IMR-90 (cell line): ENCODE measurements at regions not wholly inside any gene's neighbourhood (a gene's known extent, or its start where the extent isn't known, plus 50 kb on each side); places are given as distances from the start of the nearest gene placed in this dataset.

ENCODE experiments used
- ATAC-seq: fragments of 200-7000 bp; cut with Tn5 transposase; 2 replicates; pipeline ENCODE4 v1.9.1; 2020; ENCODE audit warnings: low read depth, mild to moderate bottlenecking, moderate library complexity
- BruUV-seq: library from RNA; stranded (reverse); fragments of 400-500 nt; replicated peaks from 2 replicates; lab custom pipeline; 2021; lab: Mats Ljungman, UMichigan
- CTCF ChIA-PET: fragments of 300-600 bp; formaldehyde crosslinking; extraction: SDS; loops from one replicate; lab custom pipeline; 2021; ENCODE audit warnings: antibody characterized with exemption; lab: Yijun Ruan, JAX
- POLR2A ChIA-PET: fragments of 300-600 bp; sonication (Branson Sonifier 250); formaldehyde crosslinking; loops from one replicate; lab custom pipeline; 2022; ENCODE audit warnings: antibody characterized with exemption; ENCODE audit not compliant: unreplicated experiment; lab: Charles Lee
- DNase-seq: peaks from one replicate; pipeline ENCODE4 v3.0.0; 2013
- H2AFZ ChIP-seq: replicated peaks from 2 replicates; pipeline ENCODE3; 2013; ENCODE audit warnings: low read length, mild to moderate bottlenecking; ENCODE audit not compliant: poor library complexity
- H2AK5ac ChIP-seq: 2 replicates; pipeline ENCODE4 v1.6.1; 2013; ENCODE audit warnings: low read depth, low read length, inconsistent platforms
- H2AK9ac ChIP-seq: replicated peaks from 2 replicates; pipeline ENCODE3; 2013; ENCODE audit warnings: mild to moderate bottlenecking, low read depth, low read length, moderate library complexity; ENCODE audit not compliant: poor library complexity
- H2BK120ac ChIP-seq: 2 replicates; pipeline ENCODE4 v1.6.1; 2013; ENCODE audit warnings: low read depth, low read length, inconsistent platforms
- H2BK15ac ChIP-seq: 3 replicates; pipeline ENCODE4 v1.6.1; 2013; ENCODE audit warnings: low read depth, low read length, inconsistent platforms
- H2BK20ac ChIP-seq: 2 replicates; pipeline ENCODE4 v1.6.1; 2013; ENCODE audit warnings: low read depth, mild to moderate bottlenecking, inconsistent platforms, low read length, moderate library complexity
- H2BK5ac ChIP-seq: 2 replicates; pipeline ENCODE4 v1.6.1; 2013; ENCODE audit warnings: mild to moderate bottlenecking, low read depth, low read length, inconsistent platforms; ENCODE audit not compliant: poor library complexity, severe bottlenecking
- H3K14ac ChIP-seq: replicated peaks from 2 replicates; pipeline ENCODE4 v1.6.1; 2013; ENCODE audit warnings: low read depth, low read length, inconsistent platforms
- H3K18ac ChIP-seq: 2 replicates; pipeline ENCODE4 v1.6.1; 2013; ENCODE audit warnings: low read depth, low read length, control low read depth
- H3K23ac ChIP-seq: 2 replicates; pipeline ENCODE4 v1.6.1; 2013; ENCODE audit warnings: low read depth, low read length, inconsistent platforms
- H3K27ac ChIP-seq: 2 replicates; pipeline ENCODE4 v1.5.1; 2013; ENCODE audit warnings: mild to moderate bottlenecking, control low read depth, low read length; ENCODE audit not compliant: insufficient read depth
- H3K27me3 ChIP-seq: 2 replicates; pipeline ENCODE4 v1.6.1; 2013; ENCODE audit warnings: low read length; ENCODE audit not compliant: control insufficient read depth, insufficient read depth
- H3K36me3 ChIP-seq: 2 replicates; pipeline ENCODE4 v1.6.1; 2013; ENCODE audit warnings: low read length, mixed read lengths; ENCODE audit not compliant: control insufficient read depth, insufficient read depth
- H3K4ac ChIP-seq: 2 replicates; pipeline ENCODE4 v1.6.1; 2013; ENCODE audit warnings: low read depth, low read length, inconsistent platforms
- H3K4me1 ChIP-seq: 2 replicates; pipeline ENCODE4 v1.6.1; 2013; ENCODE audit warnings: low read length, mixed read lengths; ENCODE audit not compliant: control insufficient read depth, insufficient read depth
- H3K4me2 ChIP-seq: 2 replicates; pipeline ENCODE4 v1.6.1; 2013; ENCODE audit warnings: low read depth, mild to moderate bottlenecking, control low read depth, low read length, moderate library complexity
- H3K4me3 ChIP-seq: 2 replicates; pipeline ENCODE4 v1.5.1; 2013; ENCODE audit warnings: low read depth, mild to moderate bottlenecking, control low read depth, low read length, moderate library complexity; ENCODE audit not compliant: insufficient read depth
- H3K56ac ChIP-seq: 2 replicates; pipeline ENCODE4 v1.6.1; 2013; ENCODE audit warnings: low read length, inconsistent platforms; ENCODE audit not compliant: insufficient read depth; ENCODE audit errors: extremely low read depth
- H3K79me1 ChIP-seq, 2 experiments: 2 replicates each; pipeline ENCODE4 v1.6.1; 2013; ENCODE audit warnings: low read length in 2 of 2, inconsistent platforms in 1 of 2, low read depth in 1 of 2
- H3K9ac ChIP-seq: 2 replicates; pipeline ENCODE4 v1.6.1; 2013; ENCODE audit warnings: low read depth, low read length, control low read depth
- H3K9me1 ChIP-seq: 2 replicates; pipeline ENCODE4 v1.6.1; 2013; ENCODE audit warnings: low read length, inconsistent platforms; ENCODE audit not compliant: insufficient read depth
- H3K9me3 ChIP-seq: 2 replicates; pipeline ENCODE4 v1.6.1; 2013; ENCODE audit warnings: low read length; ENCODE audit not compliant: control insufficient read depth, insufficient read depth
- H4K20me1 ChIP-seq: 2 replicates; pipeline ENCODE4 v1.6.1; 2013; ENCODE audit warnings: low read length, inconsistent platforms; ENCODE audit not compliant: insufficient read depth
- H4K5ac ChIP-seq: 2 replicates; pipeline ENCODE4 v1.6.1; 2013; ENCODE audit warnings: mild to moderate bottlenecking, low read depth, low read length, control low read depth
- H4K8ac ChIP-seq, 2 experiments: 2 replicates each; pipeline ENCODE4 v1.6.1; 2013; ENCODE audit warnings: low read depth in 2 of 2, low read length in 2 of 2, control low read depth in 1 of 2, inconsistent platforms in 1 of 2
- H4K91ac ChIP-seq: 2 replicates; pipeline ENCODE4 v1.6.1; 2013; ENCODE audit warnings: low read depth, low read length, inconsistent platforms; ENCODE audit not compliant: insufficient read depth
- BHLHE40 ChIP-seq: fragments of 150-350 bp; IDR thresholded peaks from 2 replicates; pipeline ENCODE4 v1.6.1; 2016; ENCODE audit warnings: mild to moderate bottlenecking, low read depth, low read length
- CEBPB ChIP-seq: IDR thresholded peaks from 2 replicates; pipeline ENCODE4 v1.6.1; 2012; ENCODE audit warnings: low read depth, low read length, improper control_type of control experiment
- CTCF ChIP-seq: conservative IDR thresholded peaks from 2 replicates; pipeline ENCODE4 v1.5.1; 2012; ENCODE audit warnings: mild to moderate bottlenecking, low read depth, low read length, improper control_type of control experiment
- FOS ChIP-seq: fragments of 150-350 bp; IDR thresholded peaks from 2 replicates; pipeline ENCODE4 v1.6.1; 2016; ENCODE audit warnings: low read depth, low read length
- MAZ ChIP-seq: IDR thresholded peaks from 2 replicates; pipeline ENCODE4 v1.6.1; 2012; ENCODE audit warnings: low read depth, mild to moderate bottlenecking, low read length, improper control_type of control experiment, moderate library complexity, borderline replicate concordance
- MXI1 ChIP-seq: IDR thresholded peaks from 2 replicates; pipeline ENCODE4 v1.6.1; 2012; ENCODE audit warnings: low read depth, mild to moderate bottlenecking, low read length, moderate library complexity, borderline replicate concordance
- NFE2L2 ChIP-seq: fragments of 150-350 bp; IDR thresholded peaks from 2 replicates; pipeline ENCODE4 v1.6.1; 2016; ENCODE audit warnings: low read depth, mild to moderate bottlenecking, low read length
- RFX5 ChIP-seq: IDR thresholded peaks from 2 replicates; pipeline ENCODE4 v1.8.0; 2012; ENCODE audit warnings: low read depth, mild to moderate bottlenecking, low read length, moderate library complexity
- SMC3 ChIP-seq: fragments of 150-350 bp; IDR thresholded peaks from 2 replicates; pipeline ENCODE4 v1.6.1; 2016; ENCODE audit warnings: low read depth, mild to moderate bottlenecking, antibody characterized with exemption, low read length, moderate library complexity
- USF2 ChIP-seq: fragments of 150-350 bp; IDR thresholded peaks from 2 replicates; pipeline ENCODE4 v1.6.1; 2017; ENCODE audit warnings: mild to moderate bottlenecking, antibody characterized with exemption, low read length, low read depth
- WGBS, 2 experiments: methylation state at CpG; one replicate each; pipeline versions ENCODE4 v1.1.5 to v1.1.7; 2013; ENCODE audit warnings: missing lambda C conversion rate in 2 of 2; ENCODE audit not compliant: insufficient read length in 1 of 2; ENCODE audit errors: extremely low coverage in 2 of 2; 5-methylcytosine and 5-hydroxymethylcytosine counted together
- dilution Hi-C: fragments of 300-500 bp; cut with HindIII; formaldehyde crosslinking; loops from one replicate; pipeline ENCODE4 v1.14.3; 2018; ENCODE audit warnings: low sequenced_read_pairs; ENCODE audit not compliant: unreplicated experiment
- in situ Hi-C: fragments of 300-500 bp; cut with MboI; formaldehyde crosslinking; loops from 3 replicates; pipeline ENCODE4 v1.14.3; 2019; ENCODE audit warnings: low sequenced_read_pairs, inconsistent platforms, mixed read lengths
- intact Hi-C: fragments of 100-400 bp; cut with micrococcal nuclease; formaldehyde crosslinking; loops from 2 replicates; pipeline ENCODE4 v1.10.0; 2022

GRCh38 chr13:110971486-110971885 lies 56.6 kb upstream of the ANKRD10 start:
- Histone ChIP-seq H3K4me1 (no peaks in the 10 kb centered on the region; the same call in 1 of the 2 replicates), H4K8ac (no peak overlapping the region), H2BK20ac (no peak overlapping the region), H3K56ac (no peak overlapping the region), H3K4me3 (no peak overlapping the region), H3K18ac (no peak overlapping the region), H3K27ac (no peak overlapping the region), H3K4me2 (no peak overlapping the region), H4K20me1 (no peaks in the 10 kb centered on the region), H2BK5ac (no peak overlapping the region), H3K4ac (no peak overlapping the region), H3K23ac (no peak overlapping the region), H2BK120ac (no peak overlapping the region), H4K5ac (no peak overlapping the region), H3K9me1 (no peaks in the 10 kb centered on the region), H3K79me1 (no peaks in the 10 kb centered on the region), H2AK5ac (no peak overlapping the region; the same call in 1 of the 2 replicates), H3K27me3 (no peaks in the 10 kb centered on the region), H3K14ac (no peak overlapping the region), H2AK9ac (no peak overlapping the region), H2BK15ac (no peak overlapping the region), H3K36me3 (no peaks in the 10 kb centered on the region), H3K9me3 (peaks cover 2% of the 10 kb centered on the region; the same call in 1 of the 2 replicates), H3K9ac (no peak overlapping the region), H2AFZ (no peak overlapping the region), H4K91ac (no peak overlapping the region)
- ChIA-PET CTCF (interaction anchor here (1.5 kb wide), 1 partner anchor 14 kb away, joined by 3 read pairs; no protein-coding TSS in a partner anchor), POLR2A (no interaction called here)
- in situ Hi-C loops = no loop called here
- dilution Hi-C loops = no loop called here
- ATAC-seq = no peak
- TF ChIP-seq USF2 (no peak), CTCF (no peak), CEBPB (no peak), NFE2L2 (no peak), SMC3 (no peak), RFX5 (no peak), FOS (no peak), BHLHE40 (no peak), MXI1 (no peak), MAZ (no peak)
- intact Hi-C loops = no loop called here
- DNase-seq = no peak
- WGBS, 2 experiments = no CpG with 5 or more reads among the region's 1 CpG
- BruUV-seq = no TSS peak
